SK-N-SH (cell line): ENCODE measurements at regions not wholly inside any gene's neighbourhood (a gene's known extent, or its start where the extent isn't known, plus 50 kb on each side); places are given as distances from the start of the nearest gene placed in this dataset.

ENCODE experiments used
- CTCF ChIA-PET: fragments of 300-600, 350-600 bp; formaldehyde crosslinking; extraction: SDS; loops from one replicate; lab custom pipeline; 2021; lab: Yijun Ruan, JAX
- POLR2A ChIA-PET: fragments of 350-600 bp; sonication (Branson Sonifier 250); formaldehyde crosslinking; extraction: SDS; loops from one replicate; lab custom pipeline; 2020; ENCODE audit warnings: antibody characterized with exemption, inconsistent platforms; lab: Yijun Ruan, JAX
- DNase-seq: peaks from one replicate; pipeline ENCODE4 v3.0.0; 2012
- H2AFZ ChIP-seq: fragments of 200-600 bp; sonication (generic); 2 replicates; pipeline ENCODE4 v1.8.1; 2016; ENCODE audit warnings: antibody characterized with exemption, mild to moderate bottlenecking, low read depth
- H3F3A ChIP-seq: fragments of 200-600 bp; sonication (generic); replicated peaks from 2 replicates; pipeline ENCODE3; 2016; ENCODE audit warnings: antibody characterized with exemption, mild to moderate bottlenecking; ENCODE audit not compliant: insufficient read depth
- H3K27ac ChIP-seq, 2 experiments: fragments of 200-500 bp in 1 of 2; fragments of 200-600 bp in 1 of 2; sonication (Bioruptor generic) in 1 of 2; sonication (generic), shearing (Covaris generic) in 1 of 2; 2 replicates each; pipeline versions ENCODE4 v1.5.1 to v1.6.1; 2014 to 2016; ENCODE audit warnings: low read depth in 2 of 2, inconsistent platforms in 1 of 2, low read length in 1 of 2, mild to moderate bottlenecking in 1 of 2, mixed read lengths in 1 of 2
- H3K27me3 ChIP-seq: fragments of 200-600 bp; sonication (generic), shearing (Covaris generic); 2 replicates; pipeline ENCODE4 v1.6.1; 2016; ENCODE audit warnings: mixed run types; ENCODE audit not compliant: insufficient read depth
- H3K36me3 ChIP-seq, 2 experiments: fragments of 200-500 bp in 1 of 2; fragments of 200-600 bp in 1 of 2; sonication (Bioruptor generic) in 1 of 2; sonication (generic) in 1 of 2; replicated peaks in 1 of 2; 2 replicates each; pipeline versions ENCODE3 to v1.5.1; 2014 to 2016; ENCODE audit warnings: low read length in 1 of 2, mild to moderate bottlenecking in 1 of 2; ENCODE audit not compliant: insufficient read depth in 2 of 2, control insufficient read depth in 1 of 2
- H3K4me1 ChIP-seq, 2 experiments: fragments of 200-500 bp in 1 of 2; fragments of 200-600 bp in 1 of 2; sonication (Bioruptor generic) in 1 of 2; sonication (generic), shearing (Covaris generic) in 1 of 2; 2 replicates each; pipeline versions ENCODE4 v1.5.1 to v1.6.1; 2014 to 2016; ENCODE audit warnings: low read depth in 1 of 2, low read length in 1 of 2, mixed run types in 1 of 2; ENCODE audit not compliant: insufficient read depth in 2 of 2, control insufficient read depth in 1 of 2
- H3K4me2 ChIP-seq: fragments of 200-600 bp; sonication (generic), shearing (Covaris generic); 2 replicates; pipeline ENCODE4 v1.6.1; 2017; ENCODE audit warnings: mixed run types
- H3K4me3 ChIP-seq, 2 experiments: fragments of 200-500 bp in 1 of 2; fragments of 200-600 bp in 1 of 2; sonication (Bioruptor generic) in 1 of 2; sonication (generic), shearing (Covaris generic) in 1 of 2; 2 replicates each; pipeline versions ENCODE4 v1.5.1 to v1.8.1; 2014 to 2016; ENCODE audit warnings: low read depth in 2 of 2, inconsistent platforms in 1 of 2, low read length in 1 of 2, mild to moderate bottlenecking in 1 of 2, mixed read lengths in 1 of 2, moderate library complexity in 1 of 2
- H3K79me2 ChIP-seq: fragments of 200-600 bp; sonication (generic); 2 replicates; pipeline ENCODE4 v1.8.1; 2017; ENCODE audit warnings: mild to moderate bottlenecking; ENCODE audit not compliant: insufficient read depth
- H3K9ac ChIP-seq: fragments of 200-600 bp; sonication (generic); 2 replicates; pipeline ENCODE4 v1.6.1; 2017; ENCODE audit warnings: mixed run types
- H3K9me2 ChIP-seq: fragments of 200-600 bp; sonication (generic); 2 replicates; pipeline ENCODE4 v1.6.1; 2017; ENCODE audit warnings: mixed run types
- H3K9me3 ChIP-seq: fragments of 200-600 bp; sonication (generic); 2 replicates; pipeline ENCODE4 v1.6.1; 2017; ENCODE audit warnings: mixed run types, mild to moderate bottlenecking, moderate library complexity
- H4K20me1 ChIP-seq: fragments of 200-600 bp; sonication (generic); 2 replicates; pipeline ENCODE4 v1.6.1; 2017; ENCODE audit warnings: mild to moderate bottlenecking, mixed run types; ENCODE audit not compliant: insufficient read depth
- CHD2 ChIP-seq: fragments of 150-350 bp; IDR thresholded peaks from 2 replicates; pipeline ENCODE4 v1.6.1; 2018; ENCODE audit warnings: low read length; ENCODE audit not compliant: partially characterized antibody
- ELF1 ChIP-seq: IDR thresholded peaks from 2 replicates; pipeline ENCODE4 v1.4.0; 2012
- EP300 ChIP-seq, 2 experiments: IDR thresholded peaks; 2 replicates each; pipeline versions ENCODE4 v1.4.0 to v1.6.1; 2012; ENCODE audit warnings: borderline replicate concordance in 1 of 2, low read depth in 1 of 2, low read length in 1 of 2
- EZH2phosphoT487 ChIP-seq: fragments of 200-600 bp; sonication (generic); IDR thresholded peaks from 2 replicates; pipeline ENCODE4 v1.6.1; 2017; ENCODE audit warnings: low read depth, mixed run types, mild to moderate bottlenecking, antibody characterized with exemption, moderate library complexity, borderline replicate concordance
- FOXM1 ChIP-seq: IDR thresholded peaks from 2 replicates; pipeline ENCODE4 v1.4.0; 2012; ENCODE audit warnings: low read depth, mild to moderate bottlenecking
- GABPA ChIP-seq: IDR thresholded peaks from 2 replicates; pipeline ENCODE4 v1.4.0; 2012; ENCODE audit warnings: low read depth, mild to moderate bottlenecking
- GATA2 ChIP-seq: sonication (generic); formaldehyde crosslinking; IDR thresholded peaks from 2 replicates; pipeline ENCODE4 v1.5.0; 2020; ENCODE audit warnings: mild to moderate bottlenecking, missing genetic modification reagents
- POLR2AphosphoS5 ChIP-seq: IDR thresholded peaks from 2 replicates; pipeline ENCODE4 v1.6.1; 2012; ENCODE audit warnings: low read depth, low read length
- RFX5 ChIP-seq: IDR thresholded peaks from 2 replicates; pipeline ENCODE4 v1.6.1; 2012; ENCODE audit warnings: mild to moderate bottlenecking, improper control_type of control experiment, low read length
- SIN3A ChIP-seq: IDR thresholded peaks from 2 replicates; pipeline ENCODE4 v1.6.1; 2012; ENCODE audit warnings: low read depth, mild to moderate bottlenecking, low read length, moderate library complexity, borderline replicate concordance
- TAF1 ChIP-seq: IDR thresholded peaks from 2 replicates; pipeline ENCODE4 v1.6.1; 2012; ENCODE audit warnings: low read depth, mild to moderate bottlenecking, low read length, moderate library complexity, borderline replicate concordance
- TEAD4 ChIP-seq: IDR thresholded peaks from 2 replicates; pipeline ENCODE4 v1.4.0; 2012; ENCODE audit warnings: mild to moderate bottlenecking, borderline replicate concordance; ENCODE audit not compliant: insufficient read depth
- YY1 ChIP-seq: IDR thresholded peaks from 2 replicates; pipeline ENCODE4 v1.4.0; 2012; ENCODE audit warnings: low read depth, mild to moderate bottlenecking
- WGBS: methylation state at CpG from one replicate; pipeline ENCODE4 v1.1.6; 2017; ENCODE audit warnings: low lambda C conversion rate; 5-methylcytosine and 5-hydroxymethylcytosine counted together
- TF ChIP-seq, protein P1 (sequence below): IDR thresholded peaks from 2 replicates; pipeline ENCODE4 v1.6.1; 2012; ENCODE audit warnings: mild to moderate bottlenecking, low read depth, low read length, moderate library complexity
- TF ChIP-seq, protein P2 (sequence below): fragments of 150-350 bp; IDR thresholded peaks from 2 replicates; pipeline ENCODE4 v1.6.1; 2017; ENCODE audit warnings: antibody characterized with exemption, low read length, low read depth, borderline replicate concordance
- TF ChIP-seq, protein P3 (sequence below): fragments of 150-350 bp; IDR thresholded peaks from 2 replicates; pipeline ENCODE4 v1.6.1; 2016; ENCODE audit warnings: mild to moderate bottlenecking, low read depth, low read length
- TF ChIP-seq, protein P4 (sequence below): IDR thresholded peaks from 2 replicates; pipeline ENCODE4; 2012

DNA sequence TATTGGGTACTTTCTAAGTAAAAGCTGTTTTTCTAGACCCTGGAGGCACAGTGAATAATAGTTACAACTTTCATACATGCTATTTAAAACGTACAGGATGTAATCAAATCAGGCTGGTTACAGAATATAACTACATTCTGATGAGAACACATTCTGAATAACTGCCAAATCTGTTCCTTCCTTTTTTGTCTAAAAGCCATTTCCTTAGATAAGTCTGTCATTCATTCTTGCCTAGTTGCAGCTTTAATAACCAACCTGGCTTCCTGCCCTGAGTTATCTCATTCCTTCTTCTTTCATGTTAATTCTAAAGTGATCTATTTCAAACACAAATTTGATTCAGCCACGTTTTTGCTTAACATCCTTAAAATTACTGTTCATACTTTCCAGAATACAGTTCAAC, 189.7 kb upstream of the ITM2A start (continued):
- TF ChIP-seq, protein P1, sequence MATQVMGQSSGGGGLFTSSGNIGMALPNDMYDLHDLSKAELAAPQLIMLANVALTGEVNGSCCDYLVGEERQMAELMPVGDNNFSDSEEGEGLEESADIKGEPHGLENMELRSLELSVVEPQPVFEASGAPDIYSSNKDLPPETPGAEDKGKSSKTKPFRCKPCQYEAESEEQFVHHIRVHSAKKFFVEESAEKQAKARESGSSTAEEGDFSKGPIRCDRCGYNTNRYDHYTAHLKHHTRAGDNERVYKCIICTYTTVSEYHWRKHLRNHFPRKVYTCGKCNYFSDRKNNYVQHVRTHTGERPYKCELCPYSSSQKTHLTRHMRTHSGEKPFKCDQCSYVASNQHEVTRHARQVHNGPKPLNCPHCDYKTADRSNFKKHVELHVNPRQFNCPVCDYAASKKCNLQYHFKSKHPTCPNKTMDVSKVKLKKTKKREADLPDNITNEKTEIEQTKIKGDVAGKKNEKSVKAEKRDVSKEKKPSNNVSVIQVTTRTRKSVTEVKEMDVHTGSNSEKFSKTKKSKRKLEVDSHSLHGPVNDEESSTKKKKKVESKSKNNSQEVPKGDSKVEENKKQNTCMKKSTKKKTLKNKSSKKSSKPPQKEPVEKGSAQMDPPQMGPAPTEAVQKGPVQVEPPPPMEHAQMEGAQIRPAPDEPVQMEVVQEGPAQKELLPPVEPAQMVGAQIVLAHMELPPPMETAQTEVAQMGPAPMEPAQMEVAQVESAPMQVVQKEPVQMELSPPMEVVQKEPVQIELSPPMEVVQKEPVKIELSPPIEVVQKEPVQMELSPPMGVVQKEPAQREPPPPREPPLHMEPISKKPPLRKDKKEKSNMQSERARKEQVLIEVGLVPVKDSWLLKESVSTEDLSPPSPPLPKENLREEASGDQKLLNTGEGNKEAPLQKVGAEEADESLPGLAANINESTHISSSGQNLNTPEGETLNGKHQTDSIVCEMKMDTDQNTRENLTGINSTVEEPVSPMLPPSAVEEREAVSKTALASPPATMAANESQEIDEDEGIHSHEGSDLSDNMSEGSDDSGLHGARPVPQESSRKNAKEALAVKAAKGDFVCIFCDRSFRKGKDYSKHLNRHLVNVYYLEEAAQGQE: no peak
- TF ChIP-seq YY1: no peak
- TF ChIP-seq EP300 (IDR thresholded peaks at IDR 0.05; ENCODE audit: borderline replicate concordance in 1 of 2, low read depth in 1 of 2, low read length in 1 of 2): no peak
- TF ChIP-seq, protein P2, sequence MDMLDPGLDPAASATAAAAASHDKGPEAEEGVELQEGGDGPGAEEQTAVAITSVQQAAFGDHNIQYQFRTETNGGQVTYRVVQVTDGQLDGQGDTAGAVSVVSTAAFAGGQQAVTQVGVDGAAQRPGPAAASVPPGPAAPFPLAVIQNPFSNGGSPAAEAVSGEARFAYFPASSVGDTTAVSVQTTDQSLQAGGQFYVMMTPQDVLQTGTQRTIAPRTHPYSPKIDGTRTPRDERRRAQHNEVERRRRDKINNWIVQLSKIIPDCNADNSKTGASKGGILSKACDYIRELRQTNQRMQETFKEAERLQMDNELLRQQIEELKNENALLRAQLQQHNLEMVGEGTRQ: no peak
- no peak for TF ChIP-seq POLR2AphosphoS5
- no peak for TF ChIP-seq TEAD4

DNA sequence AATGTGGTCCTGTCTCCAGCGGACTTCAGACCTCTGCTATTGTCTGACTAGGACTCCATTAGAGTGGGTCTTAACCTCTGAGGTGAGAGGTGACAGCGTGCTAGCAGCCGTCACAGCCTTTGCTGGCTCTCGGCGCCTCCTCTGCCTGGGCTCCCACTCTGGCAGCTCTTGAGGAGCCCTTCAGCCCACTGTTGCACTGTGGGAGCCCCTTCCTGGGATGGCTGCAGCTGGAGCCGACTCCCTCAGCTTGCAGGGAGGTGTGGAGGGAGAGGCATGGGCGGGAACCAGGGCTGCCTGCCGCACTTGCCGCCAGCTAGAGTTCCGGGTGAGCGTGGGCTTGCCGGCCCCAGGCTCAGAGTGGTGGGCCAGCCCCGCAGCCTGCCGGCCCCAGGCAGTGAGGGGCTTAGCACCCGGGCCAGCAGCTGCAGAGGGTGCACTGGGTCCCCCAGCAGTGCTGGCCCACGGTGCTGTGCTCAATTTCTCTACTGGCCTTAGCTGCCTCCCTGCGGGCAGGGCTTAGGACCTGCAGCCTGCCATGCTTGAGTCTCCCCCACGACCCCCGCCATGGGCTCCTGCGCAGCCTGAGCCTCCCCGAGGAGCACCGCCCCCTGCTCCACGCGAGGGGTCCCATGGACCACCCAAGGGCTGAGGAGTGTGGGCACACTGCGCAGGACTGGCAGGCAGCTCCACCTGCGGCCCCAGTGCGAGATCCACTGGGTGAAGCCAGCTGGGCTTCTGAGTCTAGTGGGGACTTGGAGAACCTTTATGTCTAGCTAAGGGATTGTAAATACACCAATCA, 163.4 kb upstream of the ITM2A start:
- no peak overlapping the region for H3K9ac ChIP-seq
- ChIA-PET CTCF (no interaction called here), POLR2A (no interaction called here)
- no peak overlapping the region for H3K4me3 ChIP-seq
- no peaks in the 10 kb centered on the region for H3F3A ChIP-seq
- no peaks in the 10 kb centered on the region for H3K27me3 ChIP-seq
- H3K4me1 ChIP-seq: no peaks in the 10 kb centered on the region
- no peak overlapping the region for H3K4me2 ChIP-seq
- no peaks in the 10 kb centered on the region for H4K20me1 ChIP-seq
- no peaks in the 10 kb centered on the region for H3K79me2 ChIP-seq
- WGBS: 34% methylated on average over 6 of the region's 27 CpGs
- TF ChIP-seq GATA2 (CRISPR knock-in tag): no peak
- TF ChIP-seq CHD2: no peak
- no peak for TF ChIP-seq RFX5
- no peak for TF ChIP-seq ELF1
- TF ChIP-seq TEAD4: no peak
- TF ChIP-seq, protein P3, sequence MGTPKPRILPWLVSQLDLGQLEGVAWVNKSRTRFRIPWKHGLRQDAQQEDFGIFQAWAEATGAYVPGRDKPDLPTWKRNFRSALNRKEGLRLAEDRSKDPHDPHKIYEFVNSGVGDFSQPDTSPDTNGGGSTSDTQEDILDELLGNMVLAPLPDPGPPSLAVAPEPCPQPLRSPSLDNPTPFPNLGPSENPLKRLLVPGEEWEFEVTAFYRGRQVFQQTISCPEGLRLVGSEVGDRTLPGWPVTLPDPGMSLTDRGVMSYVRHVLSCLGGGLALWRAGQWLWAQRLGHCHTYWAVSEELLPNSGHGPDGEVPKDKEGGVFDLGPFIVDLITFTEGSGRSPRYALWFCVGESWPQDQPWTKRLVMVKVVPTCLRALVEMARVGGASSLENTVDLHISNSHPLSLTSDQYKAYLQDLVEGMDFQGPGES: no peak
- TF ChIP-seq, protein P2: no peak
- TF ChIP-seq SIN3A: no peak
- TF ChIP-seq, protein P4, sequence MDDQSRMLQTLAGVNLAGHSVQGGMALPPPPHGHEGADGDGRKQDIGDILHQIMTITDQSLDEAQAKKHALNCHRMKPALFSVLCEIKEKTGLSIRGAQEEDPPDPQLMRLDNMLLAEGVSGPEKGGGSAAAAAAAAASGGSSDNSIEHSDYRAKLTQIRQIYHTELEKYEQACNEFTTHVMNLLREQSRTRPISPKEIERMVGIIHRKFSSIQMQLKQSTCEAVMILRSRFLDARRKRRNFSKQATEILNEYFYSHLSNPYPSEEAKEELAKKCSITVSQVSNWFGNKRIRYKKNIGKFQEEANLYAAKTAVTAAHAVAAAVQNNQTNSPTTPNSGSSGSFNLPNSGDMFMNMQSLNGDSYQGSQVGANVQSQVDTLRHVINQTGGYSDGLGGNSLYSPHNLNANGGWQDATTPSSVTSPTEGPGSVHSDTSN: no peak
- TF ChIP-seq GABPA: no peak
- no peak for TF ChIP-seq FOXM1
- TF ChIP-seq POLR2AphosphoS5: no peak
- no peak for TF ChIP-seq EP300 (IDR thresholded peaks at IDR 0.05; ENCODE audit: borderline replicate concordance in 1 of 2, low read depth in 1 of 2, low read length in 1 of 2)
- no peak for TF ChIP-seq EZH2phosphoT487
- no peak for TF ChIP-seq TAF1
- H2AFZ ChIP-seq: no peak overlapping the region
- H3K36me3 ChIP-seq: no peaks in the 10 kb centered on the region
- peaks cover 9% of the 10 kb centered on the region for H3K9me3 ChIP-seq
- no peak overlapping the region for H3K27ac ChIP-seq
- H3K9me2 ChIP-seq: no peaks in the 10 kb centered on the region; the same call in 1 of the 2 replicates
- DNase-seq: no peak
